ENCODE measurements at regions not wholly inside any gene's neighbourhood (a gene's known extent, or its start where the extent isn't known, plus 50 kb on each side); places are given as distances from the start of the nearest gene placed in this dataset.

DNA sequence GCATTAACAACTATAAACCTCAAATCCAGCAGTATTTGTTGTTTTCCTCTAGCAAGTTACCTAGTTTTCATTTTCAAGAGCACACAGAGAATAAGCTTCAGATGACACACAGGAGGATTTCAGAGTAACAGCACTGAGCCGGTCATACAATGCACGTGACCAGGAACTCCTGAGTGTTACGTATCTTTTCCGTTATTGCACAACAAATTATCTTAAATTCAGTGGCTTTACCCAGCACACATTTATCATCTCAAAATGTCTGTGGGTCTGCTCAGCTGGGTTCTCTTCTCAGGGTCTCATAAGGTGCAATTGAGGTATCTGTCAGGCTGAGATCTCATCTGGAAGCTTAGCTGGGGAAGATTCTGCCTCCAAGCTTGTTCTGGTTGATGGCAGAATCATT, 379.5 kb upstream of the KLHL29 start:
- Histone ChIP-seq H3K4me3 (ENCODE audit: low read depth, low read length) (no peak overlapping the region), H3K9me3 (no peaks in the 10 kb centered on the region), H3K4me1 (no peaks in the 10 kb centered on the region), H3K36me3 (ENCODE audit: control insufficient read depth, insufficient read depth, low read length) (no peaks in the 10 kb centered on the region), H3K27me3 (replicated peaks; ENCODE audit: control insufficient read depth, insufficient read depth, low read length) (no peaks in the 10 kb centered on the region)
- intact Hi-C loops (cut with micrococcal nuclease; ENCODE audit: unreplicated experiment), result no loop called here
- Mint-ChIP-seq H3K9me3 (ENCODE audit: unreplicated experiment) (no peaks in the 10 kb centered on the region), H3K4me3 (ENCODE audit: unreplicated experiment) (no peak overlapping the region), H3K36me3 (ENCODE audit: insufficient read depth, unreplicated experiment) (no peaks in the 10 kb centered on the region), H3K27me3 (ENCODE audit: insufficient read depth, unreplicated experiment) (peaks cover 6% of the 10 kb centered on the region), H3K4me1 (ENCODE audit: low read depth, unreplicated experiment) (no peaks in the 10 kb centered on the region), H3K27ac (ENCODE audit: unreplicated experiment) (no peak overlapping the region)
- no peak for DNase-seq
- POLR2A ChIA-PET, result no interaction called here
- no TSS peak for BruUV-seq (replicated peaks)
- TF ChIP-seq, protein P1, sequence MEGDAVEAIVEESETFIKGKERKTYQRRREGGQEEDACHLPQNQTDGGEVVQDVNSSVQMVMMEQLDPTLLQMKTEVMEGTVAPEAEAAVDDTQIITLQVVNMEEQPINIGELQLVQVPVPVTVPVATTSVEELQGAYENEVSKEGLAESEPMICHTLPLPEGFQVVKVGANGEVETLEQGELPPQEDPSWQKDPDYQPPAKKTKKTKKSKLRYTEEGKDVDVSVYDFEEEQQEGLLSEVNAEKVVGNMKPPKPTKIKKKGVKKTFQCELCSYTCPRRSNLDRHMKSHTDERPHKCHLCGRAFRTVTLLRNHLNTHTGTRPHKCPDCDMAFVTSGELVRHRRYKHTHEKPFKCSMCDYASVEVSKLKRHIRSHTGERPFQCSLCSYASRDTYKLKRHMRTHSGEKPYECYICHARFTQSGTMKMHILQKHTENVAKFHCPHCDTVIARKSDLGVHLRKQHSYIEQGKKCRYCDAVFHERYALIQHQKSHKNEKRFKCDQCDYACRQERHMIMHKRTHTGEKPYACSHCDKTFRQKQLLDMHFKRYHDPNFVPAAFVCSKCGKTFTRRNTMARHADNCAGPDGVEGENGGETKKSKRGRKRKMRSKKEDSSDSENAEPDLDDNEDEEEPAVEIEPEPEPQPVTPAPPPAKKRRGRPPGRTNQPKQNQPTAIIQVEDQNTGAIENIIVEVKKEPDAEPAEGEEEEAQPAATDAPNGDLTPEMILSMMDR (IDR thresholded peaks at IDR 0.05; ENCODE audit: insufficient read depth in 1 of 2, low read depth in 1 of 2, low read length in 1 of 2, severe bottlenecking in 1 of 2, unreplicated experiment in 1 of 2), result no peak
- CTCF ChIA-PET, result no interaction called here

DNA sequence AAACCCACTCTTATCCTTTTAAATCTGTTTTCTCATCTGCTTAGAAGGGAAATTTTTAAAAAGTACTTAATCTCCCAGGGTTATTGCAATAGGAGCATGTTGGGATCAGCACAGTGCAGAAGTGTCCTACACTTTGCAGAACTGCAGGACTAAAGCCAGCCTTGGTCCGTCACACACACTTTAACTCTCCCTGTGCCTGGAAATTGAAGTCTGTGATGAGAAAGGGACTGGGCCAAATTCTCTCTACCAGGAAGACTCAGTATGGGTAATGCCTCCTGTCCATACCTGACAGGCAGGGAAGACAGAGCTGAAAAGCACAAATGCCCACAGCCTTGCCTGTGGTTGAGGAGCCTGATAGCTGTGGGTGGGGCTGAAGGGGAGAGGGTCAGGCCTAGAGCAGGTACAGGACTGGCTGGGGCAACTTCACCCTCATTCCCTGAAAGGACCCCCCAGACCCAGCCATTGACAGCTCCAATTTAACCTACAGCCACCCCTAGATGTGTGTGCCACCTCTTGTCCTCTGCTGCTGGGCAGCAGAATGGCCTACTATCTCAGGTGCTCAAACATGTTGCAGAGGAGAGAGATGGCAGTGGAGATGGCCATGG, 377.2 kb upstream of the KLHL29 start:
- no peaks in the 10 kb centered on the region for H3K9me3 ChIP-seq
- POLR2A ChIA-PET, result no interaction called here
- H3K4me3 ChIP-seq (ENCODE audit: low read depth, low read length), result no peak overlapping the region
- no TSS peak for BruUV-seq (replicated peaks)
- intact Hi-C loops (cut with micrococcal nuclease; ENCODE audit: unreplicated experiment), result no loop called here
- H3K4me1 Mint-ChIP-seq (ENCODE audit: low read depth, unreplicated experiment), result no peaks in the 10 kb centered on the region
- DNase-seq, result no peak
- no peaks in the 10 kb centered on the region for H3K4me1 ChIP-seq
- no peak overlapping the region for H3K4me3 Mint-ChIP-seq (ENCODE audit: unreplicated experiment)
- H3K36me3 Mint-ChIP-seq (ENCODE audit: insufficient read depth, unreplicated experiment), result no peaks in the 10 kb centered on the region
- H3K27ac Mint-ChIP-seq (ENCODE audit: unreplicated experiment), result no peak overlapping the region
- TF ChIP-seq, protein P1 (IDR thresholded peaks at IDR 0.05; ENCODE audit: insufficient read depth in 1 of 2, low read depth in 1 of 2, low read length in 1 of 2, severe bottlenecking in 1 of 2, unreplicated experiment in 1 of 2), result no peak
- H3K9me3 Mint-ChIP-seq (ENCODE audit: unreplicated experiment), result no peaks in the 10 kb centered on the region
- CTCF ChIA-PET, result interaction anchor here (0.6 kb wide), 1 partner anchor 284 kb away, joined by 3 read pairs; no protein-coding TSS in a partner anchor
- peaks cover 6% of the 10 kb centered on the region for H3K27me3 Mint-ChIP-seq (ENCODE audit: insufficient read depth, unreplicated experiment)
- no peaks in the 10 kb centered on the region for H3K36me3 ChIP-seq (ENCODE audit: control insufficient read depth, insufficient read depth, low read length)
- no peaks in the 10 kb centered on the region for H3K27me3 ChIP-seq (replicated peaks; ENCODE audit: control insufficient read depth, insufficient read depth, low read length)

DNA sequence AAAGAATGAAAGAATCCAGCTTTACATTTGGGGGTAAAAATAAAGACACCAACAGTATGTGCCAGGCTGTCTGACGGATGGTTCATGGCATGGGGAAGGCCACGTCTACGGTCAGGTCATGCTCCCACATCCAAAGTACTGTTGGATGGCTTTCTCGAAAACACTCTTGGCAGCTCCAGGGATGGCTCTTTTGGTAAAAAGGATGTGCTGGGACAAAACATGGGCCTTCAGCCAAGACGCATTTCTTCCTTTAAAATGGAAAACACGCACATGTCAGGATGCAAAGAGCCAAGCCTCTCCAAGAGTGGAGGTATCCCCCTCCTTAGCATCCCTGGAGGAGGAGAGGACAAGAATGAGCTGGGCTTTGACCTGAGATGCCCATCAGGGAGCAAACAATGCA, 376.5 kb upstream of the KLHL29 start:
- Histone ChIP-seq H3K36me3 (ENCODE audit: control insufficient read depth, insufficient read depth, low read length) (no peaks in the 10 kb centered on the region), H3K9me3 (no peaks in the 10 kb centered on the region), H3K27me3 (replicated peaks; ENCODE audit: control insufficient read depth, insufficient read depth, low read length) (no peaks in the 10 kb centered on the region), H3K4me1 (no peaks in the 10 kb centered on the region), H3K4me3 (ENCODE audit: low read depth, low read length) (no peak overlapping the region)
- H3K4me3 Mint-ChIP-seq (ENCODE audit: unreplicated experiment), result no peak overlapping the region
- H3K36me3 Mint-ChIP-seq (ENCODE audit: insufficient read depth, unreplicated experiment), result no peaks in the 10 kb centered on the region
- DNase-seq, result no peak
- CTCF ChIA-PET, result no interaction called here
- H3K4me1 Mint-ChIP-seq (ENCODE audit: low read depth, unreplicated experiment), result no peaks in the 10 kb centered on the region
- POLR2A ChIA-PET, result no interaction called here
- BruUV-seq (replicated peaks), result no TSS peak
- no peak overlapping the region for H3K27ac Mint-ChIP-seq (ENCODE audit: unreplicated experiment)
- no peaks in the 10 kb centered on the region for H3K9me3 Mint-ChIP-seq (ENCODE audit: unreplicated experiment)
- peaks cover 6% of the 10 kb centered on the region for H3K27me3 Mint-ChIP-seq (ENCODE audit: insufficient read depth, unreplicated experiment)
- intact Hi-C loops (cut with micrococcal nuclease; ENCODE audit: unreplicated experiment), result no loop called here
- TF ChIP-seq, protein P1 (IDR thresholded peaks at IDR 0.05; ENCODE audit: insufficient read depth in 1 of 2, low read depth in 1 of 2, low read length in 1 of 2, severe bottlenecking in 1 of 2, unreplicated experiment in 1 of 2), result no peak

Measured in Caco-2 (cell line).